ENCODE measurements at regions not wholly inside any gene's neighbourhood (a gene's known extent, or its start where the extent isn't known, plus 50 kb on each side); places are given as distances from the start of the nearest gene placed in this dataset.

DNA sequence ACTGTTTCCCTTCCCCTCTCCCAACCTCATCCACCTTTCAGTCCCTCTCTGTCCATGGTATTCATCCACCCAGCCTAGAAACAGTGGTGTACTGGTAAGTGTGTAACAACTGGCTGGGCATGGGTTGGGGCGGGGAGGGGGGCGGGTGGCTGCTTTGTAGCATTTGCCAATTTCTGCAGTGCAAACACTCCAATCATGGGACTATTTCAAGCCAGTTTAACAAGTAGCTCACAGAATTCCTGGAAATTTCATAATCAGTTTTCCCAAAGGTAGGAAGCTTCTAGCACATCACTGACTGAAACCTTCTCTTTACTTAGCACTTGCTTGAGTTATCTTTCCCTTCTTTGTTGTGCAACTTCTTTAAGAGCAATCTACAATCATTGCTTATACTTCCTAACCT is 100.8 kb upstream of the WASF3 start:
- DNase-seq, result no peak

DNA sequence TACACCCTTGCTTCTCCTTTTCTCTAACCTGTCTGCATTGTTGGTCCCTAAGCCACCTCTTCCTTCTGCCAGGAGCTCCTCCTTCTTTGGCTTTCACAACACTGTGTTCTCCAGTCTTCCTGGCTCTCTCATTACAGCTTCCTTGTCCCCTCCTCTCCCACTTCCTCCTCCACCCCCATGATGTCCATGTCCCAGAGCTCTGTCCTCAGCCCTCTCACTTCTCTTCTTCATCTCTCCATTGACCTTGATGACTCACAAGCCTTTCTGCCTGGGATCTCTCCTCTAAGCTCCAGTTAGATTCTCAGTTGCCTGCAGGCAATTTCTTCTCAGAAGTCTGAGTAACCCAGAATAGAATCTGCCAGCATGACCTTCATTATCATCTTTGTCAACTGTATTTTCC is 100.3 kb upstream of the WASF3 start:
- DNase-seq, result no peak

DNA sequence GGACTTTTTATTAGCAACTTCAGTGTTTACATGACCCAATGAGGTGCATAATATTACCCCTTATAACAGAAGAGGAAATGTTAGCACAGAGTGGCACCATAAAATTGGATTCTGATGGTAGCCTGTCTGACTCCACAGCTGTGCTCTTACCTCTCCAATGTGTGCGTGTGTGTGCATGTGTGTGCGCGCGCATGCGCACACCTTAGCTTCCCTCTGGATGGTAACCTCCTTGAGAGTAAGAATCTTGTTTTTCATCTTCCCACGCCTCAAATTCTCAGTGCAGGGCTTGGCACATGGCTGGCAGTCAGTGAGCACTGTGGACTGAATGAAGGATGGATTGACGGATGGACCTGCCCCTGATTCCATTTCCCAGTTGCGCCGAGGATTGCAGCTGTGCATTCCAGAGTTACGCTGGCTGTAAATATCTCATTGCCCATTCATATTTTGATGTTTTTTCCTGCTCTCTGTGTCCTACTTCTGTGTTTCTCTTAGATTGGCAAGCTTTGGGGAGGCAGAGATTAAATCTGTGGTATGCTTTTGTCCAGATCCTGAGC is 99.2 kb upstream of the WASF3 start:
- no peak for DNase-seq

- DNase-seq, result no peak
These were observed 98.0 kb upstream of the WASF3 start for GRCh38 chr13:26459276-26460131.

DNA sequence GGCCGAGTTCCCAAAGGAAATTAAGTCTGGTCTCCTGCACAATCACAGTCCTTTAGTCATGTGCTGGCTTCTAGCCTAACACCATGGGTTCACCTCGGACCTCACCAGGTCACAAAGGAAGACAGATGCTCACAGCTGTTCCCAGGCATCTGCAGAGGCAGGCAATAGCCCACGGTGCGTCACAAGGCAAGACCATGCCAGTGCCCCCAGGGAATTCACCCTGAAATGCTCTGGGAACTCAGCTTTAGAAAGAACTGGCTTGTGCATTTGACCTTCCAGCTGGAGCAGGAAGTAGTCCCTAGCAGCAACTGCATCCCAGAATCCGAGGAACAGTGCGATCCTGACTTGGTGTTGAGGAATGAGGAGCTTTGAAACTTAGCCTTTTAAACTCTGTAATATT is 96.8 kb upstream of the WASF3 start:
- DNase-seq, result no peak

- DNase-seq, result no peak
These were observed 94.2 kb upstream of the WASF3 start for GRCh38 chr13:26463296-26463695.

DNA sequence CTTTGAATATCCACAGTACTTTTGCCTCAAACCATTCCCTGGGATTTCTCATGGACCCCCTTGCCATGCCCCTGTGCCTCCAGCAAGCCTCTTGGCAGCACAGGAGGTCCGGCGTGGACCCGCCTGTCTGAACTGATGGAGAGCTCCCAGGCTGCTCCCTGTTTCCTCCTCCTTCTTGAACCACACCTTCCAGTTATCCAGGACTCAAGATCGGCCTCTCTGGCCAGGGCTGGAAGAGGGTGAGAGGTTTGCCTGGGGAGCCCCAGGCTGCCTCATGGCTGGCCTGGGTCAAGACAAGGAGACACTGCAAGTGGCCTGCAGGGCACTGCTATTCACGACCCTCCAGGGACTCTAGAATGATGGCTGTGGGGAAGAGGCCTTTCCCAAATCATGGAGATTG is 93.6 kb upstream of the WASF3 start:
- no peak for DNase-seq

DNA sequence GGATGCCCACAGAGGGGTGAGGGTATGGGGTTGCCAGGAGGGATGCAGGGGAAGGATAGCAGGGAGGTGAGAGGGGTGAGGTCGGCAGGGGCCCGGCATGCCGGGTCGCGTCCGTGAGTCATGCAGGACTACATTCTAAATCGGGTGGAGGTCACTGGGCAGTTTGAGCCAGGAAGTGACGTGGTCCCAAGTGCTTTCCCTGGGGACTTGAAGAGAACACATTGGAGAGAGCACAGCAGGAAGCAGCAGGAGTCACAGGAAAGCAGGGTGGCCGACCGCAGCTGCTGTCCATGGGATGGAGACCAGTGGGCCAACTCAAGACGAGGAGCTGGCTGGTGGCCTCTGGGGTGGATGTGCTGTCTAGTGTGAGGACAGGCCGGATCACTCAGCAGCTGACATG is 92.0 kb upstream of the WASF3 start:
- DNase-seq, result no peak

DNA sequence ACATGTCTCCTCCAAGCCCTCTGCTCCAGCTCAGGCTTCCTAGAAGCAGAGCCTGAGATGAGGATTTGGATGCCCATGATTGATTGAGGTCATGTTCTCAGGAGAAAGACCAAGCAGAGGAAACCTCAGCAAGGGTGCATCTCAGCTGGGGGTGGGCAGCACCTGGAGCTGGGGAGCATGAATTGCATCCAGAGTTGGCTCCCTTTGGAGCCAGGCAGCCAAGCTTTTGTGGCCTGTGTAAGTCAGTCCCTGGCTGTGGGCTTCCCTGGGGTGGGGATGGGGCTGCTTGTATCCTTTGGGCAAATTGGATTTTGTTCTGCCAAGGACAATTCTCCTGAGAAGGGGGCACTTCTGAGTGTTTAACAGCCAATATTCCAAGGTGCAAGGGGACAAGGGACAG is 91.5 kb upstream of the WASF3 start:
- DNase-seq, result no peak

DNA sequence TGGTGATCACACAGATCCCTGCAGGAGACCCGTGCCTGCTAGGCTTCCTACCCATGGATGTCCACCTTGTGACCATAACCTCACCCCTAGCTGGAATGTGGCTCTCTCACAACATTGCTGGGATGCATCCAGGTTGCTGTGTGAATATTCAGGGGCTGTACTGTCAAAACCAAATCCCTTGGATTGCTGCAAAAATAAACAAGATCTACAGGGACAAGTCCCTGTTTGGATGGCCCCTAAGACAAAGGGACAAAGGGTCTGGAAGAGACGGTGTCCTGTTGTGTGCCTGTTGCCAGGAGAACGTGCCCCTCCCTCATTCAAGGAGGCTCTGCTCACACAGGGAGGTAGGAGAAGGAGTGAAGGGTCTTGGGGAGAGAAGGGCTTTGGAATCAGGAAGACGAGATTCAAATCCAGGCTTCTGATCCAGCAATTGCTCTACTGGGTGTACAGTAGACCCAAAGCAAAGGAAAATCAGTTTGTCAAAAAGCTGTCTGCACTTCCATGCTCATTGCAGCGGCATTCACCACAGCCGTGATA is 89.2 kb upstream of the WASF3 start:
- no peak for DNase-seq

- DNase-seq, result no peak
These were observed 87.9 kb upstream of the WASF3 start for GRCh38 chr13:26469602-26470001.

GRCh38 chr13:26471807-26472206 is 85.7 kb upstream of the WASF3 start:
- DNase-seq, result no peak

- no peak for DNase-seq
These were observed 83.8 kb upstream of the WASF3 start for GRCh38 chr13:26473571-26474230.

- no peak for DNase-seq
These were observed 83.2 kb upstream of the WASF3 start for GRCh38 chr13:26474286-26474685.

GRCh38 chr13:26475176-26476110 is 82.0 kb upstream of the WASF3 start:
- DNase-seq, result no peak

DNA sequence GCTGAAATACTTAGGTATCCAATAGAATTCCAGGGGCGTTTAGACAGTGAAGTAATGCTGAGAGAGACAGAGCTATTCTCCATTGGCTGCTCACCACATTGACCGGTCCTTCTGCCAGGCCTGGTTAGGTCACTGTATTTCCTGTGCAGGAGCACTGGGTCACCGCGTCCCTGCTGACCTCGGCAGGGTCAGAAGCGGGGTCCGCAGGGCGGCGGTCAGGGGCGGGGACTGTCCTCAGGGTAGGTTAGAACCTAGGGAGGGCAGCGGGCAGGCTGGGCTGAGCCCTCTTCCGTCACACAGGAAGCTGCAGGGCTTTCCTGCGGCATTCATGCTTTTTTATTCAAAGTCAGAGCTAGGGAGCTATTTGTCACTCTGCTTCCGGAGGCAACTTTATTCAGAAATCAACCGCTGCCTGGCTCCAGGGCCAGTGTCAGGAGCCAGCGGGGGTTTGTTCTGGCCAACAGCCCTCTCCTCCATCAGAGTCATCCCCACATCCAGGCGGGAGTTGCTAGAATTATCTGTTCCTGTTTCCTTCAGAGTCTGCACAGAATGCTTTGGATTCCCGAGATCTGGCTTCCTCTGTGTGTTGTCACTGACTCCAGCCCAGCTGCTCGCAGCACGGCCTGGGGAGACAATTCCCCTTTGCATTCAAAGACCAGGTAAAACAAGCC is 81.2 kb upstream of the WASF3 start:
- no peak for DNase-seq

DNA sequence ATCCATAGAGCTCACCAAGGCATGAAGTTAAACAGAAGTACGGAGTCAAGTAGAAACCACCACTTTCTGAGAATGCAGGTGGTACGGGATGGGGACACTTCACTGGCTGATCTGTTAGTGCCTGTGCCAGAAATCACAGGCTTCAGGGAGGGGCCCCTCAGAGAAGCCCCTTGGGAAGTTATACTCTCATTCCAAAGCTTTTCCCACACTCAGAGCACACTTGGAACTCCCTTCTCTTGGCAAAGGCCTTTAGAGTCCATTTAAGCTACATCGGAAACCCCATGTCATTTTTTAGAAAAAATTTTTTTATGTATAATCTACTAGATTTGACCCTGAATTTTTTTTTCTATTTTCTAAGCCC is 80.7 kb upstream of the WASF3 start:
- DNase-seq, result no peak

DNA sequence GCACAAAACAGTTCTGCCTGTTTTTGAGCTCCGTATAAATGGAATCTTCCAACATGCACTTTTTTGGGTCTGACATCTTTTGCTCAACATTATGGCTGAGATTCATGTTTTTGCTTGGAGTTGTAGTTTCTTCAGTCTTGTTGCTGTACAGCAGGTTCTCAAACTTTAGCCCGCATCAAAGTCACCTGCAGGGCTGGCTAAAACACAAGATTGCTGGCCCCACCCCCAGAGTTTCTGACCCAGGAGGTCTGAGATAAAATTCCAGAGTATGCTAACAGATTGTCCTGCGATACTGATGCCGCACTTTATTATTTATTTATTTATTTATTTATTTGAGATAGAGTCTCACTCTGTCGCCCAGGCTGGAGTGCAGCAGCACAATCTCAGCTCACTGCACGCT is 79.8 kb upstream of the WASF3 start:
- DNase-seq, result no peak

GRCh38 chr13:26480246-26480855 is 77.1 kb upstream of the WASF3 start:
- no peak for DNase-seq

DNA sequence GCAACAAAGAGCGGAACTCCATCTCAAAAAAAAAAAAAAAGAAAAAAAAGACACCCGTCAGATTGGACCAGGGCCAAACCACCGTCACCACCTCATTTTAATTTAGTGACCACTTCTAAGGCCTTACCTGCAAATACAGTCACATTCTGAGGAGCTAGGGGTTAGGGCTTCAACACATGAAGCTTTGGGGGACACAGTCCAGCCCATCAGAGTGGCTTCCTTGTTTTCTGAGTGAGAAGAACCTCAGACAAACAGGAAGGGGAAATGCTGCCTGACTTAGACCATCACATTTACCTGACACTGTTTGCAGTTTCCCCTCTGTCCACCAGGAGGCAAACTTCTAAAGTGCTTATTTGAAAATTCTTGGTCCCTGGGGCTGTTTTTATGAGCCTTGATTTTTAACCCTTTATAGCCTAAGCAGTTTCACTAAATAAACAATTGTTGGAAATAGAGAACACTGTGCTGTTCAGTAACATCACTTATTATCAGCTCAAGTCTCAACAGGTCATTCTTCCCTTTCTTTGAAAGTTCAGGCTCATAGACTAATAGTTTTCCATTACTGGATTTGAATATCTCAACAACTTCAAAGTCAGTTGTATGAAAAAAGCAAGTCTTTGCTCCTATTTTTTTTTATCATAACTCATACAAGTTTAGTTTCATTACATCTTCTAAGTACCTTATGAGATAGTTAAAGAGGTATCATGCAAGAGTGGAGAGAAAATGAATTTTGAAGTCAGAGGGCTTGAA is 74.9 kb upstream of the WASF3 start:
- DNase-seq, result peak in 3 of 4 experiments; percentile 24 to 41 (median 24)

- DNase-seq, result no peak
These were observed 73.9 kb upstream of the WASF3 start for GRCh38 chr13:26483546-26483945.

Measured in activated naive CD4-positive, alpha-beta T cell (primary cell).